AG04449 (cell line): ENCODE measurements at regions not wholly inside any gene's neighbourhood (a gene's known extent, or its start where the extent isn't known, plus 50 kb on each side); places are given as distances from the start of the nearest gene placed in this dataset.

Experiments
- CTCF ChIA-PET: fragments of 350-600 bp; formaldehyde crosslinking; extraction: SDS; loops from one replicate; lab custom pipeline; 2021; ENCODE audit warnings: antibody characterized with exemption; lab: Yijun Ruan, JAX
- POLR2A ChIA-PET: fragments of 400-600, 350-600 bp; formaldehyde crosslinking; extraction: SDS; loops from one replicate; lab custom pipeline; 2020; ENCODE audit warnings: antibody characterized with exemption, inconsistent platforms; lab: Yijun Ruan, JAX
- DNase-seq: peaks from one replicate; pipeline ENCODE4 v3.0.0-alpha.2; 2010; ENCODE audit warnings: low read depth, low spot score
- H3K4me3 ChIP-seq: 2 replicates; pipeline ENCODE4 v1.5.1; 2011; ENCODE audit warnings: low read depth, mild to moderate bottlenecking, control low read depth, low read length
- TF ChIP-seq, protein P1 (sequence below): IDR thresholded peaks from one replicate; pipeline ENCODE4 v1.5.1; 2011; ENCODE audit warnings: mild to moderate bottlenecking, moderate library complexity, low read length, control low read depth, inconsistent platforms; ENCODE audit not compliant: insufficient read depth; ENCODE audit errors: missing control alignments

DNA sequence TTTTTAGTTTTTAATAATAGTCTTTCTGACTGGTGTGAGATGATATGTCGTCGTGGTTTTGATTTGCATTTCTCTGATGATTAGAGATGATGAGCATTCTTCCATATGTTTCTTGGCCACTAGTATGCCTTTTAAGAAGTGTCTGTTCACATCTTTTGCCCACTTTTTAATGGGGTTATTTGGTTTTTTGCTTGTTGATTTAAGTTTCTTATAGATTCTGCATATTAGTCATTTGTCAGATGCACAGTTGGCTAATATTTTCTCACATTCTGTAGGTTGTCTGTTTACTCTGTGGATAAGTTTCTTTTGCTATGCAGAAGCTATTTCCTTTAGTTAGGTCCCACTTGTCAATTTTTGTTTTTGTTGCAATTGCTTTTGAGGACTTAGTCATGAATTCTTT lies 185.4 kb downstream of the SUCNR1 start:
- TF ChIP-seq, protein P1, sequence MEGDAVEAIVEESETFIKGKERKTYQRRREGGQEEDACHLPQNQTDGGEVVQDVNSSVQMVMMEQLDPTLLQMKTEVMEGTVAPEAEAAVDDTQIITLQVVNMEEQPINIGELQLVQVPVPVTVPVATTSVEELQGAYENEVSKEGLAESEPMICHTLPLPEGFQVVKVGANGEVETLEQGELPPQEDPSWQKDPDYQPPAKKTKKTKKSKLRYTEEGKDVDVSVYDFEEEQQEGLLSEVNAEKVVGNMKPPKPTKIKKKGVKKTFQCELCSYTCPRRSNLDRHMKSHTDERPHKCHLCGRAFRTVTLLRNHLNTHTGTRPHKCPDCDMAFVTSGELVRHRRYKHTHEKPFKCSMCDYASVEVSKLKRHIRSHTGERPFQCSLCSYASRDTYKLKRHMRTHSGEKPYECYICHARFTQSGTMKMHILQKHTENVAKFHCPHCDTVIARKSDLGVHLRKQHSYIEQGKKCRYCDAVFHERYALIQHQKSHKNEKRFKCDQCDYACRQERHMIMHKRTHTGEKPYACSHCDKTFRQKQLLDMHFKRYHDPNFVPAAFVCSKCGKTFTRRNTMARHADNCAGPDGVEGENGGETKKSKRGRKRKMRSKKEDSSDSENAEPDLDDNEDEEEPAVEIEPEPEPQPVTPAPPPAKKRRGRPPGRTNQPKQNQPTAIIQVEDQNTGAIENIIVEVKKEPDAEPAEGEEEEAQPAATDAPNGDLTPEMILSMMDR, result no peak
- no peak overlapping the region for H3K4me3 ChIP-seq
- POLR2A ChIA-PET, result no interaction called here
- CTCF ChIA-PET, result no interaction called here
- no peak for DNase-seq

DNA sequence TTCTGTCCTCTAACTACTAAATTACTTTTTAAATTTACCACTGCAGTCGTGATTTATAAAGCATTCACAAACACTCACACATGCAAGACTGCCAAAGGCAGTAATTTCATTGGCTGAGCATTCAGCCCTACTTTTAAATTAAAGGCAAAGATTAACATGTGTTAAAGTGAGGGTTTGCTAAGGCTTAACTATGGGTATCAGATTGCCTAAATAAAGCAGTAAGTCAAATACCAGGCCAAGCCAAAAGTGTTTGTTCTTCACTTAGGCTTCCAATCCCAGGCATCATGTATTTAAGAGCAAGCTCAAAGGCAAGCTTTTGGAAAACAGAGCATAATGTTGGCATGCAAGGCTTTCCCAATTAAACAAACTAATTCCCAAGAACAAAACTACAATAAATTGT lies 187.3 kb downstream of the SUCNR1 start:
- TF ChIP-seq, protein P1, result no peak
- ChIA-PET POLR2A (no interaction called here), CTCF (no interaction called here)
- no peak overlapping the region for H3K4me3 ChIP-seq
- no peak for DNase-seq

DNA sequence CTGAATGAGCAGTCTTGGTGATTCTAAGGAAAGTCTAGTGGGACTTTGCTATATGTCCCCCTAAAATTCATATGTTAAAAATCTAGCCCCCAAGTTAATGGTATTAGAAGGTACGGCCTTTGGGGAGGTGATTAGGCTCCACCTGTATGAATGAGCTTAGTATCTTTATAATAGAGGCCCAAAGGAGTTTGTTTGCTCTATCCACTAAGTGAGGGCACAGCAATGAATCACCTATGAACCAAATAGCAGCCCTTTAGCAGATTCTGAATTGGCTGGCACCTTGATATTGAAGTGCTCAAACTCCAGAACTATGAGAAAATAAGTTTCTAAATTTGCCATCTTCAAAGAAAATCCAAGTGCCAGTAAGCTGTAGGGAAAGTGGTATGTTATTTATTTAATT lies 187.9 kb downstream of the SUCNR1 start:
- no peak overlapping the region for H3K4me3 ChIP-seq
- TF ChIP-seq, protein P1, result no peak
- CTCF ChIA-PET, result interaction anchor here (3.3 kb wide), 1 partner anchor 10 kb away, joined by 20 read pairs; no protein-coding TSS in a partner anchor
- DNase-seq, result no peak
- POLR2A ChIA-PET, result no interaction called here

DNA sequence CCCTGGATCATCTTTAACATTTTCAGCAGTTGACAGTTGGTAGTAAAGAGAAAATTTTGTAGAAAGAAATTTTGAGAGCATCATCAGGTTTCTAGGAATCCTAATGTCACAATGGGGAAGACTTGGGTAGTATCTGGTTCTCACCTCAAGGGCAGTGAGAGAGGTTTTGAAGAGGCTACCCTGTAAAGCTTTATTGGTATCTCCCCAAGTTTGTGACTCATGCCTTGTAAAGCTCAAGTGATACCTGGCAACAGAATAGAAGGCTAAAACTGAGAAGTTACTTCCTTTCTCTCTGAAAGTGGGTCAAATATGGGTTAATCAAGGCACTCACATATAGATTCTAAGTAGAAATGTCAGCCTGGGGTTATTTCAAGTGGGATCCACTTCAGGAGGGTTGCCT lies 196.4 kb downstream of the SUCNR1 start:
- CTCF ChIA-PET, result interaction anchor here (4.2 kb wide), 1 partner anchor 375 kb away, joined by 27 read pairs; no protein-coding TSS in a partner anchor
- TF ChIP-seq, protein P1, result no peak
- DNase-seq, result no peak
- POLR2A ChIA-PET, result no interaction called here
- H3K4me3 ChIP-seq, result no peak overlapping the region

DNA sequence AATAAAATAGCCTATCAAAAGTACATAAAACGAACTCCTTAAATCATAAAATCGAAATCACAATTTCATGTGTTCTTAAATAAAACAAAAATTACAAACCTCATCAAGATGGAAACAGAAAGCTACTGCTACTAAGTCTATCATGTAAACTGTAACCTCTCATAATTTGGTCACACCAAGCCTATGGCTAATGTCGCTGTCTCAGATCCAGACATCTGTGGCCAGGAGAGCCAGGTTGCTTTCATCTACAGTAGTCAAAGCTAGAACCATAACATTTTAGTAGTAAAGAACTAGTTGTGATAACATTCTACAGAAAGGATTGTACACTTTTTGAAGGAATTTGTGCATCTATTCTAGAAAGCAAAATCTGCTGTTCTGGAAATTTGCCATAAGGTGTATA lies 197.4 kb upstream of the MBNL1 start:
- ChIA-PET CTCF (interaction anchor here (0.7 to 4.2 kb wide), 28 partner anchors 9 to 503 kb away, joined by 3 to 27 read pairs (median 5); no protein-coding TSS in a partner anchor), POLR2A (interaction anchor here (0.9 kb wide), 1 partner anchor 198 kb away, joined by 3 read pairs; no protein-coding TSS in a partner anchor)
- no peak overlapping the region for H3K4me3 ChIP-seq
- DNase-seq, result no peak
- TF ChIP-seq, protein P1, result no peak

DNA sequence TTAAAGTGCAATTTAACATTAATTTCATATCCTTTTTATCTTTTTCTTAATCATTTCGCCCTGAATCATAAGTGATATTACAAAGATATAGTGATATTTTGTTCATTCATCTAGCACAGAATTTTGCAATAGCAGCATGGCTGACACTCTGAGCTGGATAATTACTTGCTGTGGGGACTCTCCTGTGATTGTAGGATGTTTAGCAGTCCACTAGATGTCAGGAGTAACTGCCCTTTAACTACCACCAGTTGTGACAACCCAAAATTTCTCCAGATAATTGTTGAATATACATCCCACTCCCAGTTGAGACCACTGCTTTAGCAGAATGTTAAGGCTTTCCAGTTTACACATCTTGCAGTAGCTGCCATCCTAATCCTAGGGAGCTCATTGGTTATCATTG lies 196.8 kb upstream of the MBNL1 start:
- TF ChIP-seq, protein P1, result peak; percentile 48
- CTCF ChIA-PET, result interaction anchor here (0.6 to 4.2 kb wide), 53 partner anchors 9 to 503 kb away, joined by 3 to 27 read pairs (median 4); no protein-coding TSS in a partner anchor
- POLR2A ChIA-PET, result interaction anchor here (0.9 kb wide), 1 partner anchor 197 kb away, joined by 3 read pairs; no protein-coding TSS in a partner anchor
- no peak overlapping the region for H3K4me3 ChIP-seq
- no peak for DNase-seq
